A673 (cell line): ENCODE measurements at regions not wholly inside any gene's neighbourhood (a gene's known extent, or its start where the extent isn't known, plus 50 kb on each side); places are given as distances from the start of the nearest gene placed in this dataset.

Experiments used
- EZH2 ChIP-seq: fragments of 200-600 bp; sonication (generic); IDR thresholded peaks from 2 replicates; pipeline ENCODE4 v1.6.1; 2017; ENCODE audit warnings: borderline replicate concordance, low read depth, mild to moderate bottlenecking, mixed read lengths, antibody characterized with exemption, low read length; ENCODE audit not compliant: poor library complexity, severe bottlenecking
- TF ChIP-seq, protein P1 (sequence below): fragments of 300-800, 200-600 bp; sonication (generic); conservative IDR thresholded peaks from 2 replicates; pipeline ENCODE4 v1.5.1; 2017; ENCODE audit warnings: low read depth, mild to moderate bottlenecking, antibody characterized with exemption, low read length, moderate library complexity, mixed read lengths

DNA sequence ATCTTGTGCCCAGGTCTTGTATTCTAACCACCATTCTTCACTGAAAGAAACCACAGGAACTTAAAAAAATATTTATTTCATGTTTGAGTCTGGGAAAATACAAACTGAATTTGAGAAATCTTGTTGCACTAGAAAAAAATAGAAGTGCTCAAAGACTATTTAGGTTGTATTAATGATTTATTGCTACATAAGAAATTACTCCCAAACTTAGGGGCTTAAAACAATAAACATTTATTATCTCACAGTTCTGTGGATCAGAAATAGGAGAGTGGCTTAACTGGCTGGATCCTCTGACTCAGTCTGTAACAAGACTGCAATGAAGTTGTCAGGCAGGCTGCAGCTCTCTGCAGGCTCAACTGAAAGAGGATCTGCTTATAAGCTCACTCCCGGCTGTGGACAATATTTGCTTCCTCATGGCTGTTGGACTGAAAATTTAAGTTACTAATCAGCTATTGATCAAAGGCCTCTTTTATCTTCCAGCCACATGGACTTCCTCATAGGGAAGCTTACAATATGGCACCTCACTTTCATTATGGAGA is 295.4 kb upstream of the FAM241A start:
- TF ChIP-seq, protein P1, sequence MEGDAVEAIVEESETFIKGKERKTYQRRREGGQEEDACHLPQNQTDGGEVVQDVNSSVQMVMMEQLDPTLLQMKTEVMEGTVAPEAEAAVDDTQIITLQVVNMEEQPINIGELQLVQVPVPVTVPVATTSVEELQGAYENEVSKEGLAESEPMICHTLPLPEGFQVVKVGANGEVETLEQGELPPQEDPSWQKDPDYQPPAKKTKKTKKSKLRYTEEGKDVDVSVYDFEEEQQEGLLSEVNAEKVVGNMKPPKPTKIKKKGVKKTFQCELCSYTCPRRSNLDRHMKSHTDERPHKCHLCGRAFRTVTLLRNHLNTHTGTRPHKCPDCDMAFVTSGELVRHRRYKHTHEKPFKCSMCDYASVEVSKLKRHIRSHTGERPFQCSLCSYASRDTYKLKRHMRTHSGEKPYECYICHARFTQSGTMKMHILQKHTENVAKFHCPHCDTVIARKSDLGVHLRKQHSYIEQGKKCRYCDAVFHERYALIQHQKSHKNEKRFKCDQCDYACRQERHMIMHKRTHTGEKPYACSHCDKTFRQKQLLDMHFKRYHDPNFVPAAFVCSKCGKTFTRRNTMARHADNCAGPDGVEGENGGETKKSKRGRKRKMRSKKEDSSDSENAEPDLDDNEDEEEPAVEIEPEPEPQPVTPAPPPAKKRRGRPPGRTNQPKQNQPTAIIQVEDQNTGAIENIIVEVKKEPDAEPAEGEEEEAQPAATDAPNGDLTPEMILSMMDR, result no peak
- TF ChIP-seq EZH2, result no peak
